Activated T-helper 1 cell treated with Interleukin-2 at 50 U/mL for 16 hours (primary cell): ENCODE measurements at regions not wholly inside any gene's neighbourhood (a gene's known extent, or its start where the extent isn't known, plus 50 kb on each side); places are given as distances from the start of the nearest gene placed in this dataset.

Experiments
- DNase-seq: peaks from one replicate; pipeline ENCODE4 v3.0.0-alpha.2; 2020; ENCODE audit warnings: low read depth

DNA sequence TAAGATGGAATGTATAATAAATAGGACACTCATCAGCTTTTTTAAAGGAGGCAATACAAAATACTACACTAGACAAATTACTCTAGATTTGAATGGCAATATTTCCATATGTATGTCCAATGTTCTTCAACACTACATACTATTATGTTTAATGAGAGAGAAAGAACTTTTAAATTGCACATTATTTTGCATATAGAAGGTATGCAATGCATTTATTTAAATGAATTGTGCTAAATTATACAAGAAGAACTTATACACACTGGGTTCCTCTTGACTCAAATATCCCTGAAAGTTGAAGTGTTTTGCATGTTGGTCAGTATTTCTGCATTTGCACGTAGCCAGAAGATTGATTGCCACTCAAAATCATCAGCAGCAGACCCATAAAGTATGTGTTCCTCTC, 839.6 kb downstream of the ADGRL2 start:
- DNase-seq, result no peak

DNA sequence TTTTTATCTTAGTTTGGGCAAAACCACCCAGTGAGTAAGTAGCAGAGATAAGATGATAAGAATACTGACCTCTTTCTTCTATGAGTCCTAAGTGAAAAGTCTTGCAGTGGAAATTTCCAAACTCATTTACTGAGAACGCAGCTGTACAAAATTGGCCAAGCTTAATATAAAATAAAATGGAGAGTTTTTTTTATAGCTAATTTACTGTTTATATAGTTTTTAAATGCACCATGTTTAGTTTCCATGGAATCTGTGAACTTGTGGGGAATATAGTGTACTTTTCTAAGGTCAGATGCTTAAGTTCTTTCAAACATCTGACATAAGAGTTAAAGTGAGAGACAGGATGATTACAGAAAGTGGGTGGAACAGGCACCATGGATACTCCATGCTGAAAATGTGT, 833.5 kb downstream of the ADGRL2 start:
- no peak for DNase-seq

DNA sequence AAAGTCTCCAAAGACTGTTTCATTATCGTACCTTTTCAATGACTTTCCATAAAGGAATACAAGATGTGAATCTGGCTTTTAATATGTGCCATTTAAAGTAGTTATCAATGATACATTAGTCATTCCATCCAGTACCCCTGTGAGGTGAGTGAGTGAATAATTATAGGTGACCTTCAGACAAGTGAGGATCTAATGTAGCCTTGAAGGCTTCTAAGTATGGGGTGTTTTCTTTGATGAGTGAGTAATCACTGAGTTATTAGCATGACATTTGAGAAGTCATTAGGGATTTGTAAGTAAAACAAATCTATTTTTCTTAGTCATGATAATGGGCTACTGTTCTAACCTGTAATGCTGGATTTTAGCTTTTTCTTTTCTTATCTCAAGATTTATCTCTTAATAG, 831.4 kb downstream of the ADGRL2 start:
- DNase-seq, result no peak

DNA sequence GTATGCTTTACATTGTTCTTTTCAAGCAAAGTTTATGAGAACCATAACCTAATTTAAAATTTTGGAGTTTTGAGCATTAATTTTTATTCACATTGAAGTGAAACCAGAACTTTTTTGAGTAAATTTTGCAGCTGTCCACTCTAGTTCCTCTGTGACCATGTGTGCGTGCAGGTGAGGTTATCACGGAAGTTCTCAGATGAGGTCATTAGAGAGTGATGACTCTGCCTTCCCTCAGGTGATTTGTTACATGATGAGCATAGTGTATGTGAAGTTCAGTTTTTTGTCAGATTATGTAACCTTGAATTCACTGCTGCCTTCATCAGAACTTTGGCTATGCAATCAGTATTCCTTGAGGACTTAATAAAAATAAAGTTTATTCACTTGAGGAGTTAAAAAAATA, 828.2 kb downstream of the ADGRL2 start:
- DNase-seq, result no peak

DNA sequence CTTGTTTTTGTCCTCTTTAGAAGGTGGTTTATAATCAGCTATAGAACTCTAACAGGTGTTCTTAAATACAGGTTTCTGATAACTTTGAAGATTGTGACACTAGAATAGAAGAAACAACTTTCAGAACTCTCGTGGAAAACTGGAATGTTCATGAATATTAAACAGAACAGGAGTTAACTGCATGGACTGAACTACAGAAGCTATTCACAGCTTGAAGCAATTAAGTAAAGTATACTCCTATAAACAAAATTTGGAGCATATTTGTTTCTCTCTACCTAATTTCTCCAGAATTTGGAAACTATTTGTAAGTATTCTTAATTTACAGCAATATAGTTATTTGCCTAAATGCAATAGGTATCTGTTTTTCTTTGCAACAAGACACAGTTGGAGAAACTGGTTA, 824.8 kb downstream of the ADGRL2 start:
- no peak for DNase-seq

DNA sequence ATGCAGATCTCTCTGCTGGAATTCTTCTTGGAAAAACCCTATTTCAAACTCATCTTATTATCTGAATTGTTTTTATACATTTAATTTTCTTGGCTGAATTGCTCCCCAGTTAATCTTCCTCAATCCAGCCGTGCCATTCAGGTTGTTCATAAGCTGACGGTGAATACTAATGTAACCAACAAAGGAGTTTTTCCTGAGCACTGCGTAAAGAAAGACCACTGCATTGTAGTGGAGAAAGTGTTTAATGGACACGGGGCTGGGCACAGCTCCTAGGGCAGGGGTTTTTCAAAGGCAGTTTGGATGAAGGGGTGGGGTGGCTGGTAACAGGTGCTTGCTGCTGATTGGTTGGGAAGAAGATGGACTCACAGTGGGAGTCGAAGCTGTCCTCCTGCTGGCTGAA, 820.3 kb downstream of the ADGRL2 start:
- DNase-seq, result no peak

DNA sequence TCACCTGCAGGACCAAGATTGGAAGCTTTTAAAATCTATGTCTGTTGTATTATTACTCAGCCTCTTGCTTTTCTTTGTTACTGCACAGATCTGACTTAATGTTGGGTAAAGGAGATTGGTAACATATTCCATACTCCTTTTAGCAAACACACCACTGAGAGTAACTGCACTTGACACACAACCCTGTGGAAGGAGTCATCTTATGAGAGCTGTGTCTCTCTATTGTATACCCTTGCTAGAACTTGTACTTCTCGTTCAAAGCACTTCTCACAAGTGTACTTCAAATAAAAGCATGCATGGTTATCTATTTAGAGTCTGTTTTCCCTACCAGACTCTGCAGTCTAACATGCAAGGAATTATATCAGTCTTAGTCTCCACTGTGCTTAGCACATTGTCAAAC, 813.4 kb downstream of the ADGRL2 start:
- DNase-seq, result no peak

DNA sequence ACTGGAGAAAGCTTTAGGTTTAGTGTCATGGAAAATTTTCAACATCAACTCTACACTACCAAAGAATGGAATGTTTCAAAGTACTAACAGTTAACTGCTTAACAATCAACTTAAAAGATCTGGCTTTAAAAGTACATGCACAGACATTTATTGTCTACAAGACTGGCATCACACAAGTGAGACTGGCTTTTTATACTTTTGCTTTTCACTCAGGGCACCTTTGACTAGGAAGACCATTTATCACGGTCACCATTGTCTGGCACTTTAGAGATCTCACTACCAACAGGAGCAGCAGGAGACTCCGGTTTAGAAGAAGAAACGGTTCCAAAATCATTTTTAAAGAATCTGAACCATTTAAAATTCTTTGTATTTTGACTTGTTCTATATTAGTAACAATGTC, 812.3 kb downstream of the ADGRL2 start:
- no peak for DNase-seq

DNA sequence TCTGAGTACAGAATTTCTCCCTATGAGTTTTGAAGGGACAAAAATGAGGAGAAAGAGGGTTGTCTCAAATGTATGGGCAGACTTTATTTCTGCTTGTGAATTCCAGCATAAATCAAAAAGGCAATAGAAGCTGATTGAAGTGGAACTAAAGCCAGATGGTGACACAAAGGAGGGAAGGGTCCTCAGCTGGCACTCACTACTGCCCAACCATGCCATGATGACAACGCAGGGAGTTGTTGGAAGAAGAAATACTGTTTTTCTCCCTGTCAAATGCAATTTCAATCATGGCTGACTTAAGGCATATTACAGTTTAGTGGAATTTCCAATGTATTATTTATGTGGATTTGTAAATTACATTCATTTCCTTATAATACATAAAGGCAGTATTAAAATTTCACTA, 805.8 kb downstream of the ADGRL2 start:
- DNase-seq, result no peak

DNA sequence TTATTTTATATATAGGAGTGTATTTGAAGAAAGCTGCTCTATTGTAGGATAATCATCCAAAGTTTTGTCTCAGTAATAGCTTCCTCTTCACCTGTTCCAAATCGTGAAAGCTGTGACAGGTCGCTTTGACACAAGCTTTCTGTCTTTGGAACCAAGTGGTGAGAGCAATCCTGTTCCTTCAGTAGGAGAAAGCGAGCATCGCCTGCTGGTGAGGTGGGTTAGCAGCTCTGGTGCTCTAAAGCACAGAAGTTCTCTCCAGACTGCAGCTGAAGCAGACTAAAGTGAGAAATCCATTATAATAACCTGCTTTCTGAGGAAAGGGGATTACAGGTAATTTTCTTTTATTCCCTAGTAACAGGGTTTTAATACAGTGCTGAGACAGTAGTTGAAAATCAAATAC, 803.8 kb downstream of the ADGRL2 start:
- no peak for DNase-seq

DNA sequence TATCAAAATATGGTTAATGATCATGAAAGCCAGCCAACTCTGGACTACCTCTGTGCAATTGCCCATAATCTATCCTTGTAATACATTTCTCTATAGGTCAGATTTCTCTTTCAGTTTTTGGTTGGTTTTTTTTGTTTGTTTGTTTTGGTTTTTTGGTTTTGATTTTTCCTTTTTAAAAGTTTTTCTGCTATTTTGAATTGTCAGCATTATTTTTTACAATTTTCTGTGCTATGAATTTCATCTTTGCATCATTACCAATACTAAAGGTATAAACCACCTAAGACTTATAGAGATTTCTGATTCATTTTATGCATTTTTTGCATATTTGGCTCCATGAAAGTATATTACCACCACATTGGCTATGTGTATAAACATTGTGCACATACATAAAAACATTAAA, 799.6 kb downstream of the ADGRL2 start:
- no peak for DNase-seq

DNA sequence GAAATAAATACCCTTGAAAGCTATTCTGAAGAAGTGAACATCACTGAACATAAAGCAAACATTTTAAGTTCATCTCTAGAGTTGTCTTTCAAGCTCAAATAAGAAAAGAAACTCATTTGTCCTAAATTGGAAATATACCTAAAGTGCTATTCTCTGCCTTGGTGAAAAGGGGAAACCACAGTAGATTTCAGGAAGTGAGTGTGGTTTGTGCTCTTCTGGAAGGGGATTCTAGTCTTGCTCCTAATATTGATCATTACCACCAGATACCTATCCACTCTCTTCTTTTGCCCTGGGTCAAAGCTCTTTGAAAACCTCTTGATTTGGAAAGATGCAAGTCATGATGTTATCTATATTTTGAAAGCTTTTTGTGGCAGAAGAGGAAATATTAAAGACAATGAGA, 798.1 kb downstream of the ADGRL2 start:
- DNase-seq, result no peak

DNA sequence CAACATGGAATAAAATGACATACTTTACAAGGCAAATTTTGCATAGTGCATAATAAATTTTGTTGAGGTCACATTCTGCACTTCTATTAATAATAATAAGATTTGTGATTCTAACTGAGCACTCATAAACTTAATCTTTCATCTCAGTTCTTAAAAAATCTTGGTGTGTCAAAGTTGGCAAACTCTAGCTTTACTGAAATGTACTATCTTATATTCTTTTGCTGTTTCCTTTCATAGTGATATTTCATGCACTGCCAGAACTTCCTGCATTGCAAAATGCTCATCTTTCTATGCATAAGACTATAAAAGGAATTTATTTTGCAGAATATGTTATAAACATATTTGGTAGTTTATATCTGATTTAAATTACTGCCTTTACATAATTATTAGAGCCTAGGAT, 797.6 kb downstream of the ADGRL2 start:
- DNase-seq, result no peak

DNA sequence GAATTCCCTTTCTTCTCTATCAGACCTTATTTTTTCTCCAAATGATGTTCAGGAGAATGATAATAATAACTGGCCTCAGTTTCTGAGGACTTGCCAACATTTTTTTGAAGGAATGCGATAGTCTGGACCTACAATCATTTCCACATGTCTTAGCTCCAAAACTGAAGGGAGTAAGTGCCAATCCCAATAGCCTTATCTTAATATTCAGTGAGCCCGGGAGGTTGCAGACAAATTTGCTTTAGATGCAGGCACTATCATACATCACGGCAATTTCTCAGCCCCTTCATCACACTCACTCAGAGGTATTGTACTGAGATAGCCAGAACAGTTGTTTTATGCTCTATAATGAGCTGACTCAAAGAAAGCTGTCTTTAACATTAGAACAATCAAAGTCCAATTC, 796.9 kb downstream of the ADGRL2 start:
- DNase-seq, result no peak

DNA sequence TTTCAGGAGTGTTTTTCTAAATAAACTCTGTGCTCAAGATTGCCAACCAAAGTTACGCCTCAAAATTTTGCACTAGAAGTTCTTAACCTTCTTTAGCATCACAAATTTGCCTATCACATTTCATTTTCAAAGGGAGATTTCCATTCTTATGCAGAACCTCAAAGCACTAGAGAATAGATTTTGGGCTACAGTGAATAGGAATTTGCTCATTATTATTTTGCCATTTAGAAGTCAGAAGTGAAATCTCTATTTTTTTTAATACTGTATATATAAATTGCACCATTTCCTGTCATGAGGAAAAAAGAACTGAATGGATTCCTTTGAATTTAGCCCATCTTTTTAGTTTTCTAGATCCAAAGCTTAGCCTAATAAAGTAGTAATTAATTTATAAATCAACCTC, 796.4 kb downstream of the ADGRL2 start:
- no peak for DNase-seq

DNA sequence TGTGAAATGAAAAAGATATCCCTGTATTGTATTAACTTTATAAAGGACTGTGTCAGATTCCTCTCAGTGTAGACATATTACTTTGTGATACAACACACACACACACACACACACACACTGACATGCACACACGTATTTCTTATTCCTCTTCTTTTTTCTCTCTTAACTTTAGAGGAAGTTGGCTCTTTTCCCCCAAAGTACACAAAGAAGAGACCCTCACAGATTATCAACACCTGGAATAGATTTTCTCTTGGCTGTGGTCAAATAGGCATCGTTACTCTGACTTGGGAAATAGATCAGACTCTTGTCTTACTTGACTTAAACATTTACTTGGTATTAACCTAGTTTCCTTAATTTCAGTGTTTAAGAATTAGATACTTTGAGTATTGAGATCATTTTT, 792.8 kb downstream of the ADGRL2 start:
- DNase-seq, result no peak

DNA sequence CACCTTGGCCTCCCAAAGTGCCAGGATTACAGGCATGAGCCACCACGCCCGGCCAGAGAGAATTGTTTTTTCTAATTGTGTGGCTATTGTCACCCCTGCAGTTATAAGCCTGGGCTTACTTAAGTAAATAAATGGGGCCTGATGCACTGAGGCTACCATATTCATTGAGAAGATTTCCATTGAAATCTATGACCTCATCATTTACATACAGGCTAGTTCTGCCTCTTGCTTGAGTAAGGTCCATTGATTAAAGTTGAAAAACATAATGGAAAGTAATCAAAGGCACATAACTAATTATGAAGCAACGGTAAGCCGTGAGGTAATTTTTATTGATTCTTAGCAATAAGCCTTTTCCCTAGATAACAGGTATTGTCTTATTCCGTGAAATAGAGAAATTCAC, 788.9 kb downstream of the ADGRL2 start:
- no peak for DNase-seq

DNA sequence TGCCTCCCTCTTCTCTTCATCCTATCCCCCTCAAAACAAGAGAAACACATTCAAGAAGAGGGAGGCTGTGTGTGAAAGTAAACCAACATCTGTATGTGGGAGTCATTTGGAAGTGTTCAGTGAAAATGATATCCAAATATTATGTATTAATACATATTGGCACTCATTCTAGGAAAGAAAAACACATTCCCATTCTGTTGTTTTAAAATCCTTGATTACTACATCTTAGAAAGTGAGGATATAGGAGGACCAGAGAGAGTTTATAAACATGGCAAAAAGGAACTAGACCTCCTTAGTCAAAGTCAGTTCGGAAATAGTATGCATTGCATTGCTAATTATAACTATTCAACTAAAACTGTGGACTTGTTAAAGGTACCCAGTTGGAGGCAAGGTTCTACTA, 786.6 kb downstream of the ADGRL2 start:
- DNase-seq, result no peak

DNA sequence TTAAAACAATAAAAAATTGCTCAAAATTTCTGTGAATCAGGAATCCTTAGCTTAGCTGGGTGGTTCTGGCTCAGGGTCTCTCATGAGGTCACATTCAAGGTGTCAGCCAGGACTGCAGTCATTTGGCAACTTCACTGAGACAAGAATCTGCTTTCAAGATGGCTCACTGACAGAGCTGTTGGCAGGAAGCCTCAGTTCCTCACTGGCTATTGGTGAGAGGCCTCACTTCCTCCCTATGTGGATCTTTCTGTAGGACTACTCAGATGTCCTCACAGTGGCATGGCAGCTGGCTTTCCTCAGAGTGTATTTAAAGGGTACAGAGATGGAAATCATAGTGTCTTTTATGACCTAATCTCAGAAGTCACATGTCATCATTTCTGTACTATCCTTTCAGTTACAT, 785.7 kb downstream of the ADGRL2 start:
- no peak for DNase-seq

DNA sequence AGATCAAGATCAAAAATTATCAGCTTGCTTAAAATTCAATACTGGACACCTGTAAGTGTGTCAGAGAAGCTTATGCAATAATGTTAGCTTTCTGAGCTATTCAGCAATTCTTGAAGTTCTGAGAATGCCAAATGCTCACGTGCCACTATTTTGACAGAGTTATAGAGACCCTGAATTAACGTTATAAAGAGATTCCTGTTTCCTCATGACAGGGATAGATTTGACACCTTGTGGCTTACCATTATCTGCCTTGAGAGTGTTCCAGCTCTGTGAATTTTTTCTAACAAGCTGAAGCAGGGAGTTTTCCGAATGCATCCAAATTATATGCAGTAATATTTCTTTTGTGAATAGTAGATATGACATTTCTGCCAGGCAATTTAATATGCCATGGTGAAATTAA, 781.6 kb downstream of the ADGRL2 start:
- DNase-seq, result no peak

DNA sequence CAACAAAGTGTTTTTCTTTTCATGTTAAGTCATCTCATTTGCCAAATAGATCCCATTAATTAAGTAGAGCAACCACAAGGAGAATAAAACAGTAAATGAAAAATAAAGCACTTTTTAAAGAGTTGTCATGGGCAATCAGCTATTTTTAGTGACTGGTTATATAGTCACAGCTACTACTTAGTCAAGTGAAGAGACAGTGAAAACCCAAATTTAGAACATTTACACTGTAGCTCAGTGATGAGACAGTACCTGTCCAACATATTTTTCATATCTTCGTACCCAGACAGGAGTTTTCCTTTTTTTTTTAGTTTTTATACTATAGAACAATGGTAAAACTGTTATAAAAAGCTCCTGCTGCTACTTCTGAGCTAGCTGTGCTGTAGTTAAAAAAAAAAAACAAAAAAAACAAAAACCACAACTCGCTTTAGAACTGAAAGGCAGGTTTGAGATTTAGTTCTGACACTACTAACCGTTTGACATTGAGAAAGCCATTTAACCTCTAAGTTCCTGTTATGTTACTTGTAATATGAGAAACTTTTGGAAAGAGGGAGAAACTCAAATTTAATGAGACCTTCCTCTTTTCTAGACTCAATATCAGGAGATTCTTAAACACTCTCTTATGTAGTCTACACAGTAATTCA, 777.5 kb downstream of the ADGRL2 start:
- no peak for DNase-seq

DNA sequence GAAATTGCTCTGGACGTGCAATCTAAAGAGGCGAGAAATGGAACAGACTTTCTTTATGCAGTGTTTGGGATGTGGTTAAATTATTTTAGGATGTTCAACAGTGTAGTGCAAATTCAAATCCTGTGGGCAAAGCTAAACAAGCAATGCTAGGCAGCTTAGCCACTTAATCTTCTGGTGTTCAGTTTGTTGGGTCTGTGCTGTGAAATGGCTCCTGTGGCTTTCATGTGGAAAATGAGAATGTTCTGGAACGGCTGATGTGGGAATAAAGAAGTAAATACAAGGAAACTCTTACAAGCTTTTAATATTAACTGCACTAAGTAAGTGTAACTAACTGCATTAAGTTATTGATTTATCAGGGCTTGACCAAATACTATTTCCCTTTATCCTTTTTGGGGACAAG, 766.6 kb downstream of the ADGRL2 start:
- DNase-seq, result no peak

DNA sequence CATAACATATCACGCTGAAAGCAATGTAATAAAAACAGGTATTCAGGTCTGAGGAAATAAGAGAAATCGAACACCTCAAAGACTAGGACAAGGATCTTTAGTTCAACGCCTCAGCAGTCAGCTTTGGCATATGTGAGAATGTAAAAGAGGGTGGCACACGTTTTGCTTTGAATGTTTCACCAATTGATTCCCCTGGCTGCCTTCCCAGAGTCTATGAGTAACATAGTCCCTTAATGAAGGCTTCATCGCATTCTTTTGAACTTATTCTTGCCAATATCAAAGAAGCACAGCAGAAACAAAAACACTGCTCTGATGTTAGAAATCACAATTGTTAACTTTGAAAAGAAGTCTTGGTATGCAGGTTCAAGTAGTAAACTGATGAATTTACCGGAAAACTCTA, 764.8 kb downstream of the ADGRL2 start:
- DNase-seq, result no peak

DNA sequence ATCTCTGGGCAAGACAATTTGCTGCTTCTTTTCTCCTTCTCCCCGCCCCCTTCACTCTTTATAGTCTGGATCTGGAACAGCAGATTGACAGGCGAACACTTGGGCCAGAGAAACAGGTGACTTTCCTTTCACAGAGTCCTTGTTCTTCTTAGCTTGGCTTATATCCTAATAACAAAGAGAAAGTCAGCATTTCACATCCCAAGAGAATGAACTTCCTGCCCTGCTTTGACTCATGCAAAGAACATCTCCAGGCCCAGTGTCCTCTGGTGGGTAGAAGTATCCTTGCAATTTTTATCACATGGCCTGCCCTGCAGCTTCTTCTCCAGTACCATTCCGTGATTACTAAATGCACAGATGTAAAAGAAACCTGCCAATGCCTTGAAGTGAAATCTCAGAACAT, 764.4 kb downstream of the ADGRL2 start:
- no peak for DNase-seq

DNA sequence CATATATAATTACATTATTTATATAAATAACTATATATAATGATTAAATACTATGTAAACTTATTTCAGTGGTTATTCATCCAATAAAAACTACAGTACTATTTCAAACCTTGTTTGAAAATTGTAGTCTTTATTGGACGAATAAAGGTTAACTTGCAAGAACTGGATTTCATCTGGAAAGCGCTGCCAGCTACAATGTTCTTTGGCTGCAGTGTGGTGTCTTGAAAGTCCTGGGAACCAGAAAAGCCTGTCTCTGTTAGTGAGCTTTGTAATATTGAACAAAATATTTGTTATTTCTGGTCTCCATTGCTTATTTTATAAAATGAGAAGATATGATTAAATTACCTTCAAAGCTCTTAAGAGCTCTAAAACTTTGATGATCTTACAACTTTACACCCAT, 763.6 kb downstream of the ADGRL2 start:
- DNase-seq, result no peak
